T-helper 2 cell treated with Interferon-gamma antibody and Interleukin-4, amounts not matched to agents 100 ng/mL and 5 ng/mL, for 36 hours (primary cell): ENCODE measurements at regions not wholly inside any gene's neighbourhood (a gene's known extent, or its start where the extent isn't known, plus 50 kb on each side); places are given as distances from the start of the nearest gene placed in this dataset.
"Not testable (repeated sequence)": the region's sequence is repeated elsewhere in the genome, so short reads cannot be mapped to it uniquely, and the experiment has no call there.

Source experiments
- intact Hi-C: fragments of 100-400 bp; cut with micrococcal nuclease; formaldehyde crosslinking; loops from one replicate; pipeline ENCODE4 v1.15.1; 2023

GRCh38 chr2:150677551-150677950 is 190.1 kb upstream of the RND3 start:
- intact Hi-C loops, result no loop called here

GRCh38 chr2:150676747-150677383 is 189.4 kb upstream of the RND3 start:
- intact Hi-C loops, result no loop called here

- intact Hi-C loops, result no loop called here
Measured at GRCh38 chr2:150675807-150676206, 188.3 kb upstream of the RND3 start.

GRCh38 chr2:150674283-150674682 is 186.8 kb upstream of the RND3 start:
- intact Hi-C loops, result no loop called here

GRCh38 chr2:150672311-150672710 is 184.8 kb upstream of the RND3 start:
- intact Hi-C loops, result no loop called here

- intact Hi-C loops, result no loop called here
Measured at GRCh38 chr2:150669492-150669891, 182.0 kb upstream of the RND3 start.

GRCh38 chr2:150667039-150667438 is 179.6 kb upstream of the RND3 start:
- intact Hi-C loops, result not testable (repeated sequence)

- intact Hi-C loops, result no loop called here
Measured at GRCh38 chr2:150663143-150663542, 175.7 kb upstream of the RND3 start.

GRCh38 chr2:150656002-150656401 is 168.5 kb upstream of the RND3 start:
- intact Hi-C loops, result no loop called here

GRCh38 chr2:150653351-150653750 is 165.9 kb upstream of the RND3 start:
- intact Hi-C loops, result no loop called here

- intact Hi-C loops, result no loop called here
Measured at GRCh38 chr2:150647943-150648342, 160.5 kb upstream of the RND3 start.

- intact Hi-C loops, result no loop called here
Measured at GRCh38 chr2:150646746-150647145, 159.3 kb upstream of the RND3 start.

GRCh38 chr2:150644298-150645067 is 157.0 kb upstream of the RND3 start:
- intact Hi-C loops, result no loop called here

- intact Hi-C loops, result no loop called here
Measured at GRCh38 chr2:150643114-150643725, 155.8 kb upstream of the RND3 start.

GRCh38 chr2:150640039-150640438 is 152.6 kb upstream of the RND3 start:
- intact Hi-C loops, result no loop called here

GRCh38 chr2:150639383-150639782 is 151.9 kb upstream of the RND3 start:
- intact Hi-C loops, result no loop called here

- intact Hi-C loops, result no loop called here
Measured at GRCh38 chr2:150631236-150631821, 143.9 kb upstream of the RND3 start.

- intact Hi-C loops, result no loop called here
Measured at GRCh38 chr2:150630587-150631235, 143.2 kb upstream of the RND3 start.

GRCh38 chr2:150627526-150627925 is 140.1 kb upstream of the RND3 start:
- intact Hi-C loops, result no loop called here

GRCh38 chr2:150626934-150627411 is 139.5 kb upstream of the RND3 start:
- intact Hi-C loops, result no loop called here

- intact Hi-C loops, result no loop called here
Measured at GRCh38 chr2:150625741-150626140, 138.3 kb upstream of the RND3 start.

- intact Hi-C loops, result no loop called here
Measured at GRCh38 chr2:150625303-150625702, 137.8 kb upstream of the RND3 start.
